SK-N-SH treated with all-trans-retinoic acid at 6 μM for 48 hours (cell line): ENCODE measurements at regions not wholly inside any gene's neighbourhood (a gene's known extent, or its start where the extent isn't known, plus 50 kb on each side); places are given as distances from the start of the nearest gene placed in this dataset.

ENCODE experiments used
- CREB5 ChIP-seq: fragments of 250-450 bp; sonication (Bioruptor Pico); IDR thresholded peaks from 2 replicates; pipeline ENCODE4 v1.5.1; 2020; ENCODE audit warnings: low read depth, mild to moderate bottlenecking, moderate library complexity
- CSRNP3 ChIP-seq: fragments of 250-450 bp; sonication (Bioruptor Pico); IDR thresholded peaks from 2 replicates; pipeline ENCODE4 v1.5.1; 2021; ENCODE audit warnings: mild to moderate bottlenecking, moderate library complexity
- ISL1 ChIP-seq: fragments of 250-450 bp; sonication (Bioruptor Pico); IDR thresholded peaks from 2 replicates; pipeline ENCODE4 v2.1.2; 2022; ENCODE audit warnings: mild to moderate bottlenecking, moderate library complexity
- OSR1 ChIP-seq: fragments of 250-450 bp; sonication (Bioruptor Pico); IDR thresholded peaks from 2 replicates; pipeline ENCODE4 v1.8.0; 2022; ENCODE audit warnings: moderate library complexity, mild to moderate bottlenecking, inconsistent platforms
- RARB ChIP-seq: fragments of 250-450 bp; sonication (Bioruptor Pico); IDR thresholded peaks from 2 replicates; pipeline ENCODE4 v1.8.0; 2021; ENCODE audit warnings: mild to moderate bottlenecking, moderate library complexity
- TOX ChIP-seq: fragments of 250-450 bp; sonication (Bioruptor Pico); IDR thresholded peaks from 2 replicates; pipeline ENCODE4 v1.8.0; 2021; ENCODE audit warnings: mild to moderate bottlenecking, moderate library complexity, borderline replicate concordance
- ZFP30 ChIP-seq: fragments of 450-650 bp; formaldehyde crosslinking; IDR thresholded peaks from 2 replicates; pipeline ENCODE4 v1.5.0; 2022; ENCODE audit warnings: mild to moderate bottlenecking, moderate library complexity
- ZNF8 ChIP-seq: fragments of 450-650 bp; formaldehyde crosslinking; IDR thresholded peaks from 2 replicates; pipeline ENCODE4 v1.5.0; 2020; ENCODE audit warnings: mild to moderate bottlenecking, moderate library complexity
- TF ChIP-seq, protein P1 (sequence below): fragments of 250-450 bp; sonication (Bioruptor Pico); IDR thresholded peaks from 2 replicates; pipeline ENCODE4 v1.8.0; 2020; ENCODE audit warnings: mild to moderate bottlenecking, moderate library complexity, borderline replicate concordance
- TF ChIP-seq, protein P2 (sequence below): fragments of 250-450 bp; sonication (Bioruptor Pico); IDR thresholded peaks from 2 replicates; pipeline ENCODE4 v1.8.0; 2021; ENCODE audit warnings: low read depth, mild to moderate bottlenecking, moderate library complexity, borderline replicate concordance

- TF ChIP-seq, protein P1, sequence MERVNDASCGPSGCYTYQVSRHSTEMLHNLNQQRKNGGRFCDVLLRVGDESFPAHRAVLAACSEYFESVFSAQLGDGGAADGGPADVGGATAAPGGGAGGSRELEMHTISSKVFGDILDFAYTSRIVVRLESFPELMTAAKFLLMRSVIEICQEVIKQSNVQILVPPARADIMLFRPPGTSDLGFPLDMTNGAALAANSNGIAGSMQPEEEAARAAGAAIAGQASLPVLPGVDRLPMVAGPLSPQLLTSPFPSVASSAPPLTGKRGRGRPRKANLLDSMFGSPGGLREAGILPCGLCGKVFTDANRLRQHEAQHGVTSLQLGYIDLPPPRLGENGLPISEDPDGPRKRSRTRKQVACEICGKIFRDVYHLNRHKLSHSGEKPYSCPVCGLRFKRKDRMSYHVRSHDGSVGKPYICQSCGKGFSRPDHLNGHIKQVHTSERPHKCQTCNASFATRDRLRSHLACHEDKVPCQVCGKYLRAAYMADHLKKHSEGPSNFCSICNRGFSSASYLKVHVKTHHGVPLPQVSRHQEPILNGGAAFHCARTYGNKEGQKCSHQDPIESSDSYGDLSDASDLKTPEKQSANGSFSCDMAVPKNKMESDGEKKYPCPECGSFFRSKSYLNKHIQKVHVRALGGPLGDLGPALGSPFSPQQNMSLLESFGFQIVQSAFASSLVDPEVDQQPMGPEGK (CRISPR knock-in tag): no peak
- no peak for TF ChIP-seq TOX (CRISPR knock-in tag)
- no peak for TF ChIP-seq RARB (CRISPR knock-in tag)
- TF ChIP-seq ZFP30 (CRISPR knock-in tag): no peak
- no peak for TF ChIP-seq OSR1 (CRISPR knock-in tag)
- no peak for TF ChIP-seq CREB5 (CRISPR knock-in tag)
- no peak for TF ChIP-seq CSRNP3 (CRISPR knock-in tag)
- TF ChIP-seq ISL1: no peak
- TF ChIP-seq ZNF8 (CRISPR knock-in tag): no peak
- TF ChIP-seq, protein P2, sequence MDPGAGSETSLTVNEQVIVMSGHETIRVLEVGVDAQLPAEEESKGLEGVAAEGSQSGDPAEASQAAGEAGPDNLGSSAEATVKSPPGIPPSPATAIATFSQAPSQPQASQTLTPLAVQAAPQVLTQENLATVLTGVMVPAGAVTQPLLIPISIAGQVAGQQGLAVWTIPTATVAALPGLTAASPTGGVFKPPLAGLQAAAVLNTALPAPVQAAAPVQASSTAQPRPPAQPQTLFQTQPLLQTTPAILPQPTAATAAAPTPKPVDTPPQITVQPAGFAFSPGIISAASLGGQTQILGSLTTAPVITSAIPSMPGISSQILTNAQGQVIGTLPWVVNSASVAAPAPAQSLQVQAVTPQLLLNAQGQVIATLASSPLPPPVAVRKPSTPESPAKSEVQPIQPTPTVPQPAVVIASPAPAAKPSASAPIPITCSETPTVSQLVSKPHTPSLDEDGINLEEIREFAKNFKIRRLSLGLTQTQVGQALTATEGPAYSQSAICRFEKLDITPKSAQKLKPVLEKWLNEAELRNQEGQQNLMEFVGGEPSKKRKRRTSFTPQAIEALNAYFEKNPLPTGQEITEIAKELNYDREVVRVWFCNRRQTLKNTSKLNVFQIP (CRISPR knock-in tag): no peak
These were observed 300.2 kb upstream of the PRKD1 start for GRCh38 chr14:30227876-30228275.
